ENCODE measurements at regions not wholly inside any gene's neighbourhood (a gene's known extent, or its start where the extent isn't known, plus 50 kb on each side); places are given as distances from the start of the nearest gene placed in this dataset.
"Not testable (repeated sequence)": the region's sequence is repeated elsewhere in the genome, so short reads cannot be mapped to it uniquely, and the experiment has no call there.

- DNase-seq (ENCODE audit: insufficient read length, low spot score): not testable (repeated sequence)
- peak; percentile 60 for FAIRE-seq
Measured at GRCh38 chr5:34258598-34258997, 215.6 kb upstream of the C1QTNF3 start.

- FAIRE-seq; DNase-seq (ENCODE audit: insufficient read length, low spot score): not testable (repeated sequence)
Measured at GRCh38 chr5:34261020-34261419, 218.0 kb upstream of the C1QTNF3 start.

GRCh38 chr5:34266151-34266550 is 223.1 kb upstream of the C1QTNF3 start:
- DNase-seq (ENCODE audit: insufficient read length, low spot score); FAIRE-seq: not testable (repeated sequence)

- FAIRE-seq; DNase-seq (ENCODE audit: insufficient read length, low spot score): not testable (repeated sequence)
Measured at GRCh38 chr5:34296759-34297158, 253.7 kb upstream of the C1QTNF3 start.

GRCh38 chr5:34329201-34329600 is 286.2 kb upstream of the C1QTNF3 start:
- not testable (repeated sequence) for DNase-seq (ENCODE audit: insufficient read length, low spot score)
- FAIRE-seq: peak; percentile 97

GRCh38 chr5:34329611-34330108 is 286.6 kb upstream of the C1QTNF3 start:
- DNase-seq (ENCODE audit: insufficient read length, low spot score); FAIRE-seq: not testable (repeated sequence)

GRCh38 chr5:34331928-34332454 is 289.0 kb upstream of the C1QTNF3 start:
- FAIRE-seq; DNase-seq (ENCODE audit: insufficient read length, low spot score): not testable (repeated sequence)

- peak; percentile 96 for FAIRE-seq
- DNase-seq (ENCODE audit: insufficient read length, low spot score): not testable (repeated sequence)
Measured at GRCh38 chr5:34339408-34340001, 296.5 kb upstream of the C1QTNF3 start.

- FAIRE-seq; DNase-seq (ENCODE audit: insufficient read length, low spot score): not testable (repeated sequence)
Measured at GRCh38 chr5:34354440-34354839, 301.7 kb upstream of the RAI14 start.

GRCh38 chr5:34371417-34371816 is 284.7 kb upstream of the RAI14 start:
- not testable (repeated sequence) for DNase-seq (ENCODE audit: insufficient read length, low spot score)
- FAIRE-seq: peak; percentile 75

GRCh38 chr5:34371817-34372216 is 284.3 kb upstream of the RAI14 start:
- DNase-seq (ENCODE audit: insufficient read length, low spot score): not testable (repeated sequence)
- peak; percentile 64 for FAIRE-seq

- DNase-seq (ENCODE audit: insufficient read length, low spot score); FAIRE-seq: not testable (repeated sequence)
Measured at GRCh38 chr5:34372739-34373138, 283.4 kb upstream of the RAI14 start.

- FAIRE-seq: peak; percentile 36
- not testable (repeated sequence) for DNase-seq (ENCODE audit: insufficient read length, low spot score)
Measured at GRCh38 chr5:34377651-34378050, 278.5 kb upstream of the RAI14 start.

GRCh38 chr5:34378498-34378897 is 277.6 kb upstream of the RAI14 start:
- FAIRE-seq: peak; percentile 23
- not testable (repeated sequence) for DNase-seq (ENCODE audit: insufficient read length, low spot score)

- not testable (repeated sequence) for FAIRE-seq
Measured at GRCh38 chr5:34388754-34389153, 267.4 kb upstream of the RAI14 start.

GRCh38 chr5:34409373-34409772 is 246.8 kb upstream of the RAI14 start:
- no peak for TF ChIP-seq POLR2A (IDR thresholded peaks at IDR 0.05; ENCODE audit: low read depth, low read length)
- no peak for FAIRE-seq
- DNase-seq (ENCODE audit: insufficient read length, low spot score): no peak

More at GRCh38 chr5:34388754-34389153, 267.4 kb upstream of the RAI14 start:
- DNase-seq (ENCODE audit: insufficient read length, low spot score): not testable (repeated sequence)

Data from H54 (cell line).